Right ventricle myocardium inferior (tissue), 1 donor: ENCODE measurements at regions not wholly inside any gene's neighbourhood (a gene's known extent, or its start where the extent isn't known, plus 50 kb on each side); places are given as distances from the start of the nearest gene placed in this dataset.

Experiments used
- ATAC-seq: fragments of 200-7000 bp; cut with Tn5 transposase; one replicate; pipeline ENCODE4 v1.9.1; 2020; ENCODE audit warnings: mild to moderate bottlenecking, moderate library complexity
- DNase-seq: peaks from one replicate; pipeline ENCODE4 v3.0.0; 2021; ENCODE audit errors: missing footprints
- intact Hi-C: fragments of 100-400 bp; cut with DNase I; formaldehyde crosslinking; loops from one replicate; pipeline ENCODE4 v1.11.0; 2022
- donor health status: DM: no; HTN: yes; CAD: no; lungs with severe emphysema.

- no peak for DNase-seq
- ATAC-seq, result no peak
- intact Hi-C loops, result no loop called here
Observed at GRCh38 chr6:40743226-40743625, 156.1 kb upstream of the LRFN2 start.

- intact Hi-C loops, result no loop called here
- no peak for ATAC-seq
- no peak for DNase-seq
Observed at GRCh38 chr6:40740518-40740917, 153.4 kb upstream of the LRFN2 start.

- no peak for ATAC-seq
- DNase-seq, result no peak
- intact Hi-C loops, result no loop called here
Observed at GRCh38 chr6:40738551-40739193, 151.5 kb upstream of the LRFN2 start.

GRCh38 chr6:40735521-40735920, 148.4 kb upstream of the LRFN2 start:
- no peak for ATAC-seq
- DNase-seq, result no peak
- intact Hi-C loops, result no loop called here

- DNase-seq, result no peak
- intact Hi-C loops, result no loop called here
- ATAC-seq, result no peak
Observed at GRCh38 chr6:40735121-40735520, 148.0 kb upstream of the LRFN2 start.

GRCh38 chr6:40734607-40735006, 147.4 kb upstream of the LRFN2 start:
- ATAC-seq, result no peak
- intact Hi-C loops, result no loop called here
- DNase-seq, result no peak

GRCh38 chr6:40733770-40734396, 146.7 kb upstream of the LRFN2 start:
- no peak for ATAC-seq
- no peak for DNase-seq
- intact Hi-C loops, result no loop called here

GRCh38 chr6:40733290-40733689, 146.1 kb upstream of the LRFN2 start:
- DNase-seq (no peak), ATAC-seq (no peak)
- intact Hi-C loops, result no loop called here

- intact Hi-C loops, result no loop called here
- DNase-seq, result no peak
- ATAC-seq, result no peak
Observed at GRCh38 chr6:40732878-40733277, 145.7 kb upstream of the LRFN2 start.

GRCh38 chr6:40728643-40729042, 141.5 kb upstream of the LRFN2 start:
- intact Hi-C loops, result no loop called here

GRCh38 chr6:40727271-40727670, 140.1 kb upstream of the LRFN2 start:
- ATAC-seq (no peak), DNase-seq (no peak)
- intact Hi-C loops, result no loop called here

More at GRCh38 chr6:40728643-40729042, 141.5 kb upstream of the LRFN2 start:
- DNase-seq (no peak), ATAC-seq (no peak)

GRCh38 chr6:40726853-40727252, 139.7 kb upstream of the LRFN2 start:
- DNase-seq (no peak), ATAC-seq (no peak)
- intact Hi-C loops, result no loop called here

GRCh38 chr6:40725390-40725789, 138.2 kb upstream of the LRFN2 start:
- intact Hi-C loops, result no loop called here
- no peak for ATAC-seq

GRCh38 chr6:40724886-40725285, 137.7 kb upstream of the LRFN2 start:
- ATAC-seq (no peak), DNase-seq (no peak)
- intact Hi-C loops, result no loop called here

More at GRCh38 chr6:40725390-40725789, 138.2 kb upstream of the LRFN2 start:
- no peak for DNase-seq

GRCh38 chr6:40723967-40724366, 136.8 kb upstream of the LRFN2 start:
- intact Hi-C loops, result no loop called here
- no peak for DNase-seq
- ATAC-seq, result no peak

GRCh38 chr6:40722553-40723258, 135.5 kb upstream of the LRFN2 start:
- DNase-seq (no peak), ATAC-seq (no peak)
- intact Hi-C loops, result no loop called here

GRCh38 chr6:40722091-40722490, 134.9 kb upstream of the LRFN2 start:
- DNase-seq, result no peak
- ATAC-seq, result no peak
- intact Hi-C loops, result no loop called here

GRCh38 chr6:40721271-40721952, 134.2 kb upstream of the LRFN2 start:
- intact Hi-C loops, result no loop called here
- no peak for ATAC-seq
- DNase-seq, result no peak

GRCh38 chr6:40720375-40720748, 133.2 kb upstream of the LRFN2 start:
- DNase-seq (no peak), ATAC-seq (no peak)
- intact Hi-C loops, result no loop called here
